B cell (primary cell): ENCODE measurements at regions not wholly inside any gene's neighbourhood (a gene's known extent, or its start where the extent isn't known, plus 50 kb on each side); places are given as distances from the start of the nearest gene placed in this dataset.

Experiments
- ATAC-seq: fragments of 200-7000 bp; cut with Tn5 transposase; one replicate; pipeline ENCODE4 v1.10.0; 2021; ENCODE audit warnings: low read depth, mild to moderate bottlenecking, moderate number of reproducible peaks, moderate library complexity
- CTCF ChIA-PET: fragments of 350-600 bp; sonication (Branson Sonifier 250); formaldehyde crosslinking; loops from one replicate; lab custom pipeline; 2021; ENCODE audit warnings: antibody characterized with exemption, inconsistent platforms; lab: Charles Lee
- POLR2A ChIA-PET: fragments of 350-600 bp; sonication (Branson Sonifier 250); formaldehyde crosslinking; loops from one replicate; lab custom pipeline; 2021; ENCODE audit warnings: antibody characterized with exemption; lab: Charles Lee
- DNase-seq: peaks from one replicate; pipeline ENCODE4 v3.0.0; 2013
- H2AFZ ChIP-seq: 2 replicates; pipeline ENCODE4 v1.6.1; 2012; ENCODE audit warnings: mild to moderate bottlenecking, low read depth, low read length; ENCODE audit not compliant: insufficient read depth, poor library complexity, severe bottlenecking
- H3K27ac ChIP-seq, 2 donors: 1 replicate in 1 of 2; 2 replicates in 1 of 2; pipeline ENCODE4 v1.5.1; 2012 to 2013; ENCODE audit warnings: low read length in 2 of 2, mild to moderate bottlenecking in 2 of 2, moderate library complexity in 1 of 2
- H3K27me3 ChIP-seq, 4 experiments: fragments of 200-600 bp in 1 of 4; sonication (generic) in 1 of 4; replicated peaks in 1 of 4; 1 replicate in 2 of 4; 2 replicates in 2 of 4; pipeline versions ENCODE4 v1.6.1 to v1.7.0; 2013 to 2016; ENCODE audit warnings: low read length in 3 of 4, mild to moderate bottlenecking in 2 of 4, mixed read lengths in 1 of 4, moderate library complexity in 1 of 4; ENCODE audit not compliant: insufficient read depth in 4 of 4, control insufficient read depth in 3 of 4; ENCODE audit errors: control extremely low read depth in 1 of 4
- H3K36me3 ChIP-seq, 2 experiments: replicated peaks in 1 of 2; 1 replicate in 1 of 2; 2 replicates in 1 of 2; pipeline versions ENCODE4 v1.6.1 to v1.7.1; 2013; ENCODE audit warnings: low read length in 1 of 2; ENCODE audit not compliant: insufficient read depth in 2 of 2, control insufficient read depth in 1 of 2; ENCODE audit errors: control extremely low read depth in 1 of 2, extremely low read depth in 1 of 2
- H3K4me1 ChIP-seq, 2 donors: fragments of 200-600 bp in 1 of 2; sonication (generic) in 1 of 2; 1 replicate in 1 of 2; 2 replicates in 1 of 2; pipeline versions ENCODE4 v1.5.1 to v1.6.1; 2013 to 2017; ENCODE audit warnings: low read length in 2 of 2; ENCODE audit not compliant: control insufficient read depth in 2 of 2, insufficient read depth in 2 of 2
- H3K4me2 ChIP-seq: replicated peaks from 2 replicates; pipeline ENCODE3; 2012; ENCODE audit warnings: mild to moderate bottlenecking, low read depth, low read length; ENCODE audit not compliant: poor library complexity, severe bottlenecking
- H3K4me3 ChIP-seq, 5 experiments: fragments of 200-600 bp in 1 of 5; sonication (generic) in 1 of 5; 1 replicate in 3 of 5; 2 replicates in 2 of 5; pipeline versions ENCODE4 v1.5.1 to v1.7.0; 2011 to 2016; ENCODE audit warnings: low read length in 4 of 5, mild to moderate bottlenecking in 4 of 5, low read depth in 2 of 5, control low read depth in 1 of 5, moderate library complexity in 1 of 5; ENCODE audit not compliant: insufficient read depth in 1 of 5; ENCODE audit errors: control extremely low read depth in 1 of 5, extremely low read depth in 1 of 5
- H3K79me2 ChIP-seq: fragments of 200-600 bp; sonication (generic); one replicate; pipeline ENCODE4 v1.6.0; 2016; ENCODE audit warnings: low read length; ENCODE audit not compliant: control insufficient read depth, insufficient read depth
- H3K9ac ChIP-seq: fragments of 200-600 bp; sonication (generic); 2 replicates; pipeline ENCODE4 v1.6.1; 2017; ENCODE audit warnings: mild to moderate bottlenecking, low read length, moderate library complexity
- H3K9me3 ChIP-seq, 3 donors: one replicate each; pipeline versions ENCODE4 v1.6.1 to v1.7.1; 2013; ENCODE audit warnings: low read length in 2 of 3; ENCODE audit not compliant: control insufficient read depth in 2 of 3, insufficient read depth in 1 of 3; ENCODE audit errors: control extremely low read depth in 1 of 3
- H4K20me1 ChIP-seq: 2 replicates; pipeline ENCODE4 v1.6.0; 2012; ENCODE audit warnings: mild to moderate bottlenecking, low read length; ENCODE audit not compliant: insufficient read depth, control insufficient read depth, poor library complexity, severe bottlenecking
- H3K27ac Mint-ChIP-seq: one replicate; pipeline ENCODE4 v1.8.0; 2021; ENCODE audit warnings: mixed read lengths
- H3K27me3 Mint-ChIP-seq: one replicate; pipeline ENCODE4 v1.8.0; 2021; ENCODE audit warnings: mixed read lengths
- H3K4me1 Mint-ChIP-seq: one replicate; pipeline ENCODE4 v1.8.0; 2021; ENCODE audit warnings: mixed read lengths
- H3K4me3 Mint-ChIP-seq: one replicate; pipeline ENCODE4 v1.8.0; 2021; ENCODE audit warnings: mixed read lengths
- H3K9me3 Mint-ChIP-seq: one replicate; pipeline ENCODE4 v1.8.0; 2022; ENCODE audit warnings: mixed read lengths; ENCODE audit not compliant: insufficient read depth
- CTCF ChIP-seq: fragments of 200-600 bp; IDR thresholded peaks from one replicate; pipeline ENCODE4 v1.8.0; 2022; ENCODE audit warnings: antibody characterized with exemption, mild to moderate bottlenecking
- EZH2 ChIP-seq: IDR thresholded peaks from 2 replicates; pipeline ENCODE4 v1.6.1; 2012; ENCODE audit warnings: borderline replicate concordance, low read depth, mild to moderate bottlenecking, moderate library complexity, low read length; ENCODE audit not compliant: insufficient read depth, poor library complexity, severe bottlenecking
- WGBS: methylation state at CpG from one replicate; pipeline ENCODE4 v1.1.5; 2013; ENCODE audit warnings: missing lambda C conversion rate; ENCODE audit not compliant: insufficient coverage; 5-methylcytosine and 5-hydroxymethylcytosine counted together
- intact Hi-C: fragments of 100-400 bp; cut with micrococcal nuclease; formaldehyde crosslinking; loops from one replicate; pipeline ENCODE4 v1.10.0; 2022

- no peak overlapping the region for H2AFZ ChIP-seq
- WGBS: 65% methylated on average over 7 of the region's 9 CpGs
- no peak overlapping the region for H3K4me3 Mint-ChIP-seq
- no peak overlapping the region for H3K9ac ChIP-seq
- no peak overlapping the region for H3K4me2 ChIP-seq
- H3K9me3 Mint-ChIP-seq: no peaks in the 10 kb centered on the region
- no peak for ATAC-seq
- TF ChIP-seq CTCF (no peak), EZH2 (no peak)
- no peaks in the 10 kb centered on the region for H3K4me1 Mint-ChIP-seq
- H3K27me3 ChIP-seq: no peaks in the 10 kb centered on the region
- no peaks in the 10 kb centered on the region for H3K79me2 ChIP-seq
- no peak for DNase-seq
- H3K27ac Mint-ChIP-seq: no peak overlapping the region
- CTCF ChIA-PET: no interaction called here
- no peaks in the 10 kb centered on the region for H3K4me1 ChIP-seq
- H3K27ac ChIP-seq: no peak overlapping the region
- intact Hi-C loops: no loop called here
- no peaks in the 10 kb centered on the region for H4K20me1 ChIP-seq
- H3K9me3 ChIP-seq: no peaks in the 10 kb centered on the region
- no peaks in the 10 kb centered on the region for H3K36me3 ChIP-seq
- H3K4me3 ChIP-seq: no peak overlapping the region
- POLR2A ChIA-PET: no interaction called here
- no peaks in the 10 kb centered on the region for H3K27me3 Mint-ChIP-seq
Observed at GRCh38 chr16:11464241-11464640, 119.0 kb downstream of the RMI2 start.

- no peaks in the 10 kb centered on the region for H3K4me1 ChIP-seq
- POLR2A ChIA-PET: interaction anchor here (0.6 kb wide), 1 partner anchor 30 kb away, joined by 3 read pairs; no protein-coding TSS in a partner anchor
- H3K4me1 Mint-ChIP-seq: no peaks in the 10 kb centered on the region
Observed at GRCh38 chr16:11465675-11466074, 120.4 kb downstream of the RMI2 start.

More at GRCh38 chr16:11465675-11466074, 120.4 kb downstream of the RMI2 start:
- H3K36me3 ChIP-seq: no peaks in the 10 kb centered on the region
- DNase-seq: no peak
- intact Hi-C loops: no loop called here
- TF ChIP-seq EZH2: no peak
- no peak for TF ChIP-seq CTCF
- Mint-ChIP-seq H3K4me3 (no peak overlapping the region), H3K27ac (no peak overlapping the region), H3K27me3 (no peaks in the 10 kb centered on the region), H3K9me3 (no peaks in the 10 kb centered on the region)
- H3K27me3 ChIP-seq: no peaks in the 10 kb centered on the region
- H3K9me3 ChIP-seq: no peaks in the 10 kb centered on the region
- H3K4me2 ChIP-seq: no peak overlapping the region
- CTCF ChIA-PET: no interaction called here
- H2AFZ ChIP-seq: no peak overlapping the region
- 92% methylated on average over 4 of the region's 5 CpGs for WGBS
- ATAC-seq: no peak
- H3K9ac ChIP-seq: no peak overlapping the region
- no peak overlapping the region for H3K27ac ChIP-seq
- no peak overlapping the region for H3K4me3 ChIP-seq
- H4K20me1 ChIP-seq: no peaks in the 10 kb centered on the region
- H3K79me2 ChIP-seq: no peaks in the 10 kb centered on the region
